Putamen (tissue), 1 donor: ENCODE measurements at regions not wholly inside any gene's neighbourhood (a gene's known extent, or its start where the extent isn't known, plus 50 kb on each side); places are given as distances from the start of the nearest gene placed in this dataset.
"Not testable (repeated sequence)": the region's sequence is repeated elsewhere in the genome, so short reads cannot be mapped to it uniquely, and the experiment has no call there.

ENCODE experiments used
- DNase-seq: peaks from one replicate; pipeline ENCODE4 v3.0.0-alpha.2; 2016; ENCODE audit warnings: low spot score

GRCh38 chr2:57313678-57314077 is 732.9 kb upstream of the VRK2 start:
- DNase-seq: no peak

GRCh38 chr2:57314682-57315081 is 731.9 kb upstream of the VRK2 start:
- no peak for DNase-seq

- no peak for DNase-seq
Measured at GRCh38 chr2:57330447-57330846, 716.2 kb upstream of the VRK2 start.

GRCh38 chr2:57333221-57333620 is 713.4 kb upstream of the VRK2 start:
- DNase-seq: no peak

- DNase-seq: no peak
Measured at GRCh38 chr2:57343391-57344006, 703.1 kb upstream of the VRK2 start.

- no peak for DNase-seq
Measured at GRCh38 chr2:57368190-57368589, 678.4 kb upstream of the VRK2 start.

- no peak for DNase-seq
Measured at GRCh38 chr2:57370882-57371585, 675.6 kb upstream of the VRK2 start.

- DNase-seq: no peak
Measured at GRCh38 chr2:57372237-57372984, 674.2 kb upstream of the VRK2 start.

- no peak for DNase-seq
Measured at GRCh38 chr2:57373530-57373929, 673.1 kb upstream of the VRK2 start.

- no peak for DNase-seq
Measured at GRCh38 chr2:57376985-57377384, 669.6 kb upstream of the VRK2 start.

GRCh38 chr2:57386305-57386704 is 660.3 kb upstream of the VRK2 start:
- no peak for DNase-seq

GRCh38 chr2:57396355-57397098 is 650.1 kb upstream of the VRK2 start:
- no peak for DNase-seq

- no peak for DNase-seq
Measured at GRCh38 chr2:57397550-57398360, 648.9 kb upstream of the VRK2 start.

- DNase-seq: no peak
Measured at GRCh38 chr2:57399057-57399456, 647.5 kb upstream of the VRK2 start.

GRCh38 chr2:57402096-57402495 is 644.5 kb upstream of the VRK2 start:
- no peak for DNase-seq

GRCh38 chr2:57402755-57403154 is 643.9 kb upstream of the VRK2 start:
- DNase-seq: no peak

GRCh38 chr2:57407772-57408201 is 638.8 kb upstream of the VRK2 start:
- no peak for DNase-seq

GRCh38 chr2:57408587-57408986 is 638.0 kb upstream of the VRK2 start:
- no peak for DNase-seq

- no peak for DNase-seq
Measured at GRCh38 chr2:57417007-57417406, 629.6 kb upstream of the VRK2 start.

- DNase-seq: not testable (repeated sequence)
Measured at GRCh38 chr2:57418859-57419346, 627.7 kb upstream of the VRK2 start.

GRCh38 chr2:57429831-57430230 is 616.8 kb upstream of the VRK2 start:
- no peak for DNase-seq
